Activated gamma-delta T cell treated with anti-CD3 and anti-CD28 coated beads, Interleukin-2, amount 50 U/mL, for 16 hours (primary cell): ENCODE measurements at regions not wholly inside any gene's neighbourhood (a gene's known extent, or its start where the extent isn't known, plus 50 kb on each side); places are given as distances from the start of the nearest gene placed in this dataset.

Experiments
- DNase-seq: peaks from one replicate; pipeline ENCODE4 v3.0.0-alpha.2; 2020; ENCODE audit warnings: low read depth

- no peak for DNase-seq
Observed at GRCh38 chr15:98387866-98388265, 260.5 kb upstream of the IGF1R start.

DNA sequence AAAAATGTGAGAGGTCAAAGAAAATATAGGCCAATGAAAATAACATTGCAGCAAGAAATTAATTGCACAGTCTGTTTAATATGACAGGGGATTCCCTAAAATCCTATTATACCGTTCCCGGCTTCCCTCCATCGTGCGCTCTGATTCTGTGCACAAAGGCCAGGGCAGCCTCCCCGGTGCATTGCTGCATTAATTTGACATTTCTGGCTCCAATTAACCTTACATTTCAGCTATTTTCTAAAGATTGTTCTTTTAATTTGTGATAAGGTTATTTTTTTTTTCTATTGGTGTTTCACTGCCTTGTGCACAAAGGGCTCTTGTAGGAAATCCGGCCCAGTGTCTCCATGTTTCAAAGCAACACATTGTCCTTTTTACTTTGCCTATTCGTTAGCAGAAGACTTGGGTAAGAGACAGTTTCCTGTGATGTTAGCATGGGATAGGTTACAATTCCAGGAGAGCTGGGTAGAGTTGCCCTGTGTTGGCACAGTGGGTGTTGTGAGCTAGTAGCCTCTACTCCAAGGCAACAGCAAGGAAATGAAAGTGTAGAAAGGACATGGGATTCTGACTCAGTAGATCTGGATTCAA, 257.3 kb upstream of the IGF1R start:
- no peak for DNase-seq

DNA sequence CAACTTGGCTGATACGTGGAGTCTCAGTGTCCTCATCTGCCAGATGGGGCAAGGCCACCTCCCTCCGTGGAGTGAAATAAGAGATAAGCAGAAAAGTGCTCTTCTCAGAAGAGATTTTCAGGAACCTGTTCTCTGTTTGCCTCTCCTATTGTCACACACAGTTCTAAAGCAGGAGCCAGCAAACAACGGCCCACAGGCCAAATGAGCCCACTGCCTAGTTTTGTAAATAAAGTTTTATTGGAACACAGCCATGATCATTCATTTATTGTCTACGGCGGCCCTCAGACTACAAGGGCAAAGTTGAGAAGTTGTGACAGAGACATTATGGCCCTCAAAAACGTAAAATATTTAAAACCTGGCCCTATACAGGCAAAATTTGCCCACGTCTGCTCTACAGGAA, 256.8 kb upstream of the IGF1R start:
- no peak for DNase-seq

- DNase-seq, result no peak
Observed at GRCh38 chr15:98393471-98393870, 254.9 kb upstream of the IGF1R start.

- no peak for DNase-seq
Observed at GRCh38 chr15:98394546-98394945, 253.8 kb upstream of the IGF1R start.

GRCh38 chr15:98395974-98396610, 252.2 kb upstream of the IGF1R start:
- no peak for DNase-seq

DNA sequence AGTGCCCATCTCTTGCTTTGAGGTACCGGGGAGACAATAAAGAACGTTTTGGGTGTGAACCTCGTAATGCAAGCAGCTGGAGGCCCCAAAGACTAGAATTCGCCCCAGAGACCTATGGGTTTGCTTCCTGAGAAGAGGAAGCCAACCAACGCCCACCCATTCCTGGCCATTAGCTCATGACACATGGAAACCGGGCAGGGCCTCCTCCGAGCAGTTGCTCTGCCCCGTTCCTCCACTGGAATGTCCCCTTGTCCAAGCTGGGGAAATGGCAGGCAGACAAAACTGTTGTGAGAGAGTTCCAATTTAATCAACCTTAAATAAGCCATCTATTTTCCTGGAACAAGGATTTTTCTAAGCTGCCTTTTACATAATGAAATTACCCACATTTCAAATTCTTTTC, 250.9 kb upstream of the IGF1R start:
- DNase-seq, result no peak

GRCh38 chr15:98398056-98398455, 250.3 kb upstream of the IGF1R start:
- no peak for DNase-seq

GRCh38 chr15:98398886-98399285, 249.5 kb upstream of the IGF1R start:
- DNase-seq, result no peak

- DNase-seq, result no peak
Observed at GRCh38 chr15:98400120-98400519, 248.2 kb upstream of the IGF1R start.

- DNase-seq, result no peak
Observed at GRCh38 chr15:98401029-98401428, 247.3 kb upstream of the IGF1R start.

GRCh38 chr15:98402486-98402885, 245.9 kb upstream of the IGF1R start:
- no peak for DNase-seq

DNA sequence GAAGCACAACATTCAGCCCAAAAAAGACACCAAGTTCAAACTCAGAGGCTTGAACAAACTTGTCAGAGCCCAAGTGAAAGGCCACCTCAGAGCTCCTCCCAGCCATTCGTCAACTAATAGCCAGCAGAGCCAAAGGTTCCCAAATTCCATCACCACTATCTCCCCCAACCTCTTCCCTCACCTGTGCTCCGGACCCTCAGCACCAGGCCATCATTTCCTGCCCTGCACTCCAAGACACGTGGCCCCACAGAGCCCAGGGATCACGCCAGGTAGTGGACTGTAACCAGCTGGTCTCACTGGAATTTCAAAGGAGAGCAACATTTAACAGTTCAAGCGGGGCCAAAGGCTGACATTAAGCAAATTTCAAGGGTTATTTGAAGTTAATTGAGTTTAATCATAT, 245.2 kb upstream of the IGF1R start:
- no peak for DNase-seq

DNA sequence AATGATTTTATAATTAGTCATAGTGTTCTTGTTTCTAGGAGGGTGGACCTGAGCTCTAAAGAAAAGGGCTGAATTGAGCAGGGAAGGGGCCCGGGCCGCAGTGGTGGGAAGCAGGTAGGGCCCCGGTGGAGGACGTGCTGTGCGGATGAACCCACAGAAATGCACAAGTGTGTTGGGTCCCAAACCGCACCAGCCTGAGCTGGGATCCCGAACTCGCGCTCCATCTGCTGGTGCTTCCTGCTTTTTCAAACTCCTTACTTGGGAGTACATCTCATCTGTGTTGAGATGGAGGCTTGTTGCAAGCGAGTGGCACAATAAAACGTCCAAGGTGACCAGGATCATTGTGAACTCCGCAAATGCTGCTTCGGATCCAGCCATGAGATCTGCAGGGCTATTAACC, 244.8 kb upstream of the IGF1R start:
- DNase-seq, result no peak

DNA sequence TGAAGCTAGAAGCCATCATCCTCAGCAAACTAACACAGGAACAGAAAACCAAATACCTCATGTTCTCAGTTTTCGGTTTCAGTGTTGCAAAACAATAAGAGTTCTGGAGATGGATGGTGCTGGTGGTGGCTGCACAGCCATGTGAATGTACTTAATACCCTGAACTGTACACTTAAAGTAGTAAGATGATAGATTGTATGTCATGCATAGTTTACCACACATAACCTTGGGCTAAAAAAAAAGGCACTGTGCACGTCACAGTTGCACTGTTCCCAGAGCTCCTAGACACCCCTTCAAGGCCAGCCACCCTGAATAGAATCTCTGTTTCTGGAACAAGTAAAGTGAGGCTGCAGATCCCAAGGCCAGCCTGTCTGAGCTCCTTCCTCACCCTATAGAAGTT, 243.3 kb upstream of the IGF1R start:
- no peak for DNase-seq

GRCh38 chr15:98408231-98408630, 240.1 kb upstream of the IGF1R start:
- DNase-seq, result no peak

DNA sequence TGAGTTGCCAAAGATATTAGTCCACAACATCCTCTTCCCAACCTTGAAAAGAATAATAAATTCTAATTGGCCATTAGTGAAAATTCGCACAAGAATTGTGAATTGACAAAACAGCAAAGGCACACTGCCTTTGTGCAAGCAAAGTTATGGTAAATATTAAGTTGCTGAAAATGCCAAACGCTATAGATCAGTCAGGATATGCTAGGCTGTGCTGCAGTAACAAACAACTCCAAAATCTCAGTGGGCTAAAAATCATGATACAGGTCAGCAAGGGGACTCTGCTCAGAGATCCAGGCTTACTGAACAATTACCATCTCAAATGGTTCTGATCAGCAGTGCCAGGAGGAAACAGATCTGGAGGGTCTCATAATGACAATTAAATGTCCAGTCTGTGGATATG, 238.0 kb upstream of the IGF1R start:
- no peak for DNase-seq

DNA sequence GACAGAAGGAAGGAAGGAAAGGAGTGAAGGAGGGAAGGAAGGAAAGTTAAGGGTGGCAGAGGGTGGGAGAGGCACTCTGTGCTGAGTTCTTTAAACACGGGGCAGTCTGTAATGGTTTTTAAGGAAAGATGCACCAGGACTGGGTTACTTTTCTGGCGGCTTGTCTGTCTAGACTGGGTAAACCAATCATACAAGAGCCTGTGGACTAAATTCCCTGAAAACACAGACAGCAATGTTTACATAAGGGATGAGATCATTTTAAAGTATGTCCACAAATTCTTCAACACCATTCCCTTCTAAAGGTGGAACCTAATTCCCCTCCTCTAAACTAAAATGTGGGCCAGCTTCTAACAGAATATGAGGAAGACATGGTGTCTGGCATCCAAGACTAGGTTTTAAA, 235.5 kb upstream of the IGF1R start:
- no peak for DNase-seq

DNA sequence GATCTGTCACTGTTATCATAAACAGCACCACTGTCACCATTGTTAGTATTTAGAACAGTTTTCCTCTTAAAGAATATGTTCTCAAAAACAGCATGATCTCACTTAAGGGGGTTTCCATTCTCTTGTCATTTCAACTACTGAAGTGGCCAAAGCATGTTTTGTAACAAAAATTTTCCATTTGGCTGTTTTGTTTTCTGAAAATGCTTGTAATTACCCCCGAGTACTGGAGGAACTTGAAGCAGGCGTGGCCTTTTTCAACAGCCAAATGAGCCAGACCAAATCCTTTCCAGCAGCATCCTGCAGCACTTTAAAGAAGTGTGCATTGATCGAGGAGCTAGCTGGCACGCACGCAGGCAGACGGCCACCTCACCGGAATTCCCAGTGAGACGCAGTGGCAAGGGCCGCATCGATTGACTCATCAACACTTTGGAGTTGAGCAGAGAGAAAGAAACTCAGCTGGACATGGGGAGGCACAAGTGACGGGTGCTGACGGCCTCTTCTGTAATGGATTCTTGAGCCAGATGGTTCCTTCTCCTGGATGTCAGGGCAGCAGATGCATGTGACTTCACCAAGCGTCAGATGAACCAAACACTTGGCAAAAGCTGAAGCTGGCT, 234.3 kb upstream of the IGF1R start:
- DNase-seq, result no peak

GRCh38 chr15:98416222-98416855, 232.0 kb upstream of the IGF1R start:
- no peak for DNase-seq

DNA sequence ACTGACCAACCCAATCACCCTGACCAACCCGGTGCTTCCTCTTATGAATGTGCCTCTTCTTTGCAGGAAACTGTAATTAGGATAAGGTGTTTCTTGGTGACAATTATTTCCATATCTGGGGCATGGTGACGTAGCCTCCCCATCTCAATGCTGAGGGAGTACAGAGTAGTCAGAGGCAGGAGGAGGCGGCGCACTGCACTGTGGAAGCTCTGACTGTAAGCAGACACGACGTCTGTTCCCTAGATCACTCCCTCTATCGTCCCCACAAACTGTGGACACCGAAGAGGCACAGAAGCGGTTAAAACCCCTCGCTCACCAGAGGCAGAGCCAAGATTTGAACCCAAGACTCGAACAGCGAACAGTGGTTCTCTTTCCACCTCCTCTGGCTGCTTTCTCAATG, 231.0 kb upstream of the IGF1R start:
- no peak for DNase-seq

DNA sequence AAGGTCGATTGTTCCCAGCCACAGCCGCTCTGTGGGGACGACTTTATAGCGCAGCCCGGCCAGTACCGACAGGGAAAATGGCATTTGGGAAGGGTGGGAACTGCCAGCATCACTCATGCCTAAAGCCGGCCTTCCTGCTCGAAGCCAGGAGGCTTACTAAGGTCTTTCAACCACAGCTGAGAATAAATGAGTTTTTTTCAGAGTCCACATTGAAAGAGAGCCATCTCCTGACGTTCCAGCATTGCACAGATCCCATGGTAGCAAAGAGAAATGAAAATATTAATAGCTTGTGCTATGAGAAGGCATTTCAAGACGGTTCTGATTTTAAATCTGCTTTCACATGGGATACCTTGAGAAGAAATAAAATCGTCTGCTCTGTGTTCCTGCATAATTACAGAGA, 230.2 kb upstream of the IGF1R start:
- no peak for DNase-seq

DNA sequence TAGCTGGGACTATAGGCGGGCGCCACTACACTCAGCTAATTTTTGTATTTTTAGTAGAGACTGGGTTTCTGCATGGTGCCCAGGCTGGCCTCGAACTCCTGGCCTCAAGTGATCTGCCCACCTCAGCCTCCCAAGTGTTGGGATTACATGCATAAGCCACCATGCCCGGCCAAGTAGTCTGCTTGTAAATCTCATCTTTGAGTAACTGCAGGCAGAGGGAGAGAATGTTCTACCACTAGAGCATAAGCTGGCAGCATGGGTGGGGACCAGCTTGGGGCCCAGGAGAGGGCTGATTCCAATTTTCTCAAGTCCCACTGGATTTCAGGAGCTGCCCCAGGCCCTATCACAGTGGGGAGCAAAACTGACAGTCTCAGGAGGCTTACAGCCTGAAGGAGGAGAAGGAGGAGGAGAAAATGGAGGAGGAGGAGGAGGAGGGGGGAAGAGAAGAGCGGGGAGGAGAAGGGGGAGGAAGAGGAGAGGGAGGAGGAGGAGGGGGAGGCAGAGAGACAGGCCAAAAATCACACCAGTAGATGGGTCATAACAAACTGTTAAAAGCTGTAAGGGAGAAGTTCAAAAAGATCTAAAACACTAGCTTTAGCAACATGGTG, 229.1 kb upstream of the IGF1R start:
- DNase-seq, result no peak
